ENCODE measurements at regions not wholly inside any gene's neighbourhood (a gene's known extent, or its start where the extent isn't known, plus 50 kb on each side); places are given as distances from the start of the nearest gene placed in this dataset.

DNA sequence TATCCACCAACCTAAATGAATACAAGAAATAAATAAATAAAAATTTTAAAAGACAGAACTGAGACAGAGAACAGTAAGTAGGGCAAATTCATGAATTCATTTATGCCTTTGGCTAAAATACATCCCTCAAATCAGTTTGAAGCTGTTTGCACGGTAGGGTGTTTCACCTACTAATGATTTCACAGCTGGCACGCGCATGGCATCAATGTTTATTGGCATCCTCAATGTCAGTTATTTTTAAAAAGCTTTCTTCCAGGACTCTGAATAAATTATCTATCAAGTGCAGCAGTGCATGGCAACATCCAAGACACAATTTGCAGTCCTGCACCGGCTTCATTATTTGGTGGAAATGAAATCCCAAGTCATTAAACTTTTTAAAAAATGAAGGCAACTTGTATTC is 985.2 kb upstream of the ROBO1 start:
- TF ChIP-seq, protein P1, sequence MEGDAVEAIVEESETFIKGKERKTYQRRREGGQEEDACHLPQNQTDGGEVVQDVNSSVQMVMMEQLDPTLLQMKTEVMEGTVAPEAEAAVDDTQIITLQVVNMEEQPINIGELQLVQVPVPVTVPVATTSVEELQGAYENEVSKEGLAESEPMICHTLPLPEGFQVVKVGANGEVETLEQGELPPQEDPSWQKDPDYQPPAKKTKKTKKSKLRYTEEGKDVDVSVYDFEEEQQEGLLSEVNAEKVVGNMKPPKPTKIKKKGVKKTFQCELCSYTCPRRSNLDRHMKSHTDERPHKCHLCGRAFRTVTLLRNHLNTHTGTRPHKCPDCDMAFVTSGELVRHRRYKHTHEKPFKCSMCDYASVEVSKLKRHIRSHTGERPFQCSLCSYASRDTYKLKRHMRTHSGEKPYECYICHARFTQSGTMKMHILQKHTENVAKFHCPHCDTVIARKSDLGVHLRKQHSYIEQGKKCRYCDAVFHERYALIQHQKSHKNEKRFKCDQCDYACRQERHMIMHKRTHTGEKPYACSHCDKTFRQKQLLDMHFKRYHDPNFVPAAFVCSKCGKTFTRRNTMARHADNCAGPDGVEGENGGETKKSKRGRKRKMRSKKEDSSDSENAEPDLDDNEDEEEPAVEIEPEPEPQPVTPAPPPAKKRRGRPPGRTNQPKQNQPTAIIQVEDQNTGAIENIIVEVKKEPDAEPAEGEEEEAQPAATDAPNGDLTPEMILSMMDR (IDR thresholded peaks at IDR 0.05), result no peak
- no peak for TF ChIP-seq POLR2A (IDR thresholded peaks at IDR 0.05)
